Suppressor macrophage treated with lipopolysaccharide for 1 hour (primary cell): ENCODE measurements at regions not wholly inside any gene's neighbourhood (a gene's known extent, or its start where the extent isn't known, plus 50 kb on each side); places are given as distances from the start of the nearest gene placed in this dataset.
"Not testable (repeated sequence)": the region's sequence is repeated elsewhere in the genome, so short reads cannot be mapped to it uniquely, and the experiment has no call there.

ENCODE experiments used
- DNase-seq, 3 donors: peaks; one replicate each; pipeline ENCODE4 v3.0.0-alpha.2; 2020 to 2022

DNA sequence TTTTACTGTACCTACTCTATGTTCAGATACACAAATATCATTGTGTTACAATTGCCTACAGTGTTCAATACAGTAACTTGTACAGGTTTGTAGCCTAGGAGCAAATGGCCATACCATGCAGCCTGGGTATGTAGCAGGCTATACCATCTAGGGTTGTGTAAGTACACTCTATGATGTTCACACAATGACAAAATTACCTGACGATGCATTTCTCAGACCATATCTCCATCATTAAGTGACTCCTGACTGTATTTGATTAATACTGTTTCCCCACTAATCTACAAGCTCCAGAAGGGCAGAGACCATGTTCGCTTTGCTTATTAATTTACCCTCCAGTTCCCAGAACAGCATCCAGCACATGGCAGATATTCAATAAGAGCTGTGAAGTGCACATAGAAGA lies 372.2 kb downstream of the METTL4 start:
- no peak for DNase-seq

DNA sequence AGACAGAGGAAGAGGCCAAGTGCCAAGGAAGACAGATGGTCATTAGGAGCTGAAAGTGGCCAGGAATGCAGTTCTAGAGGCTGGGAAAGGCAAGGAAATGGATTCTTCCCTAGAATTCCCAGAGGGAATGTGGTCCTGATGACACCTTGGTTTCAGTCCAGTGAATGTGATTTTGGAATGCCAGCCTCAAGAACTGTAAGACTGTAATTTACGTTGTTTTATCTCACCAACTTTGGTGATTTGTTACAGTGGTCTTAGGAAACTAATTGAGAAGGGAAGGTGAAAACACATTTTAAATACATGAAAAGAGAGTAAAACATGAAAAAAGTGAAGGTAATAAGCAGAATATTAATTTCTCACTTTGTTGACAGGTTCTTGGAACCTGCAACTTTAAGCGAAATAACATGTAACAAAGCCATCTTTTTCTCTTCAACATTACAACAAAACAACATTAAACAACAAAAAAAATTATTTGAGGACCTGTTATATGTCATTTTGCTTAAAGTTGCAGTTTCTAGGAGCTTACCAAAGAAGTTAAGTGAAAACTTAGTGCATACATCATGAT lies 370.2 kb downstream of the METTL4 start:
- DNase-seq: no peak

DNA sequence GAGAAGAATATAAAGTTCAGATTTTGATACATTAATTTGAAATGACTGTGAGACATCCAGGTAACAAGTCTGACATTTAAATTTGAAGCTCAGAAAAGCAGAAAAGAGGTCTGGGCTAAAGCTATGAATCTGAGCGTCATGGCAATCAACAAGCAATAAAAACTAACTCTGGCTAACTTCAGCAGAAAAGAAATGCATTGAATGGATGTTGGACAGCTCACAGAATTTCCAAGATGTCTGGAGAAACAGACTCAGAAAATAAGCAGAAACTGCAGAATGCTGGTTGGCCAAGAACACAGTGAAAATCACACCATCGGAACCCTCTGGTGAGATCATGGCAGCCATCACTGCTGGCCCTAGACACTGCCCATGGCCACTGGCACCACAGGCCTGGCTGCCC lies 366.6 kb downstream of the METTL4 start:
- DNase-seq: no peak

DNA sequence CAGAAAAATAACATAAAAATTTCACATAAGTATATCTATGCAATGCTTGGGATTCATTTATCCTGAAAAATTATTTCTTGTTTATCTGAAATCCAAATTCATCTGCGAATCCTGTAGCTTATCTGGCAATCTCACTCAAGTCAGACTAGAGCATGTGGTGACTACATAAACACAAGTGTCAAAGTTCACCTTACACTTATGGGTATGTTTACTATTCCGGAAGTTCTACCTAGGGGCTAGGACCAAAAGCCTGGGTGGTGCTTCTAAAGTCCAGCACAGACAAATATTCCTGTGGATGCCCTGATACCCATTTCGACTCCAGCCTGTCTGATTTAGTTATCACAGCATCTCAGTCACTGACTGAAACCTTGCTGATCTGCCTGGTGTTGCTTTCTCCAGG lies 364.0 kb downstream of the METTL4 start:
- DNase-seq: no peak

DNA sequence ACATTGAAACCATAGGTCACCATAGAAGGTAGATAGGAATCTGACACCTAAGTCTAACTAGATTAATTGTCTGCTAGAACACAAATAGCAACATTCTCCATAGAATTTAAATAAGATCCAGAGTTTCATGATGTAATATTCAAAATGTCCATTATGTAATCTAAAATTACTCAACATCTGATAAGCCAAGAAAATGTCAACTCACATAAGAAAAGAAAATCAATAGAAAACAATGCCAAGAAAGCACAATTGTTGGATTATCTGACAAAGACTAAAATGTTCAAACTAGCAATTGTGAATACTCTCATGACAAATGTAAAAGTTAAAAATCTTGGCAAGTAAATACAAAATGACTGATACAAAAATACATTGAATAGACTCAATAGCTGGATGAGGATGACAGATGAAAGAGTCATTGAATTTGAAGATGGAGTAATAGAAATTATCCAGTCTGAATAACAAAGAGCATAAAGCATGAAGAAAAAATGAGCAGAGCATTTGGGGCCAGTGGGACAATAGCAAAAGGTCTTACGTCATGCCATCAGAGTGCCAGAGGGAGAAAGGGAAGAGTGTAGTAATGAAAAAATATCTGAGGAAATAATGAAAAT lies 358.6 kb downstream of the METTL4 start:
- no peak for DNase-seq

DNA sequence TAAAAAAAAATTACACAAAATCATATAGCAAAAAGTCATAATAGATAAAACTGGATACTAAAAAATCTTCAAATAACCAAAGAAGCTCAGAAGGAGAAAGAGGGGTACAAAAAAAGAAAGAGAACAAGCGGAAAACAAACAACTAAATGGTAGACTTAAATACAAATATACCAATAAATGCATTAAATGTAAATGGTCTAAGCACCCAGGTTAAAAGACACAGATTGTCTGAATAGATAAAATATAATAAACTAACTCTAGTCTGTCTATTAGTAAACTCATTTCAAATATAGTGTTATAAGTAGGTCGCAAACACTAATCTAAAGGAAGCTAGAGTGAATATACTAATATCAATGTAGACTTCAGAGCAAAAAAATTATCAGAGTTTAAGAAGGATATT lies 357.4 kb downstream of the METTL4 start:
- no peak for DNase-seq

DNA sequence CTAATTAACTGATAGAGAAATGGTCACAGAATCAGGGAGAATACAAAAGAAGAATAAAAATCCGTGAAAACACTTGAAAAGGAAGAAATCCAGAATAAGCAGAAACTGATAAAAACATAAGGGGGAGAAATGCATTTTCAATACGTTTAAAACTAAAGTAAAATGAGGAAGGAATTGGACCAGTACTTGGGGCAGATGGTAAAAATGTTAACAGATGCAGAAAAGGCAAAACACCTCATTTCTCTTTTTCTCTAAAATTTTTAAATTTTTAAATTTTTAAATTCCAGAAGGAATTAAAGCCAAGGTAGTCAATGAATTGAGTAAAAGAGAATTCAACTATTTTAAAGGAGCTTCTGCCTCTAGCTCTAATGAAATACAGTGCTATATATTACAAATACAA lies 353.9 kb downstream of the METTL4 start:
- DNase-seq: no peak

DNA sequence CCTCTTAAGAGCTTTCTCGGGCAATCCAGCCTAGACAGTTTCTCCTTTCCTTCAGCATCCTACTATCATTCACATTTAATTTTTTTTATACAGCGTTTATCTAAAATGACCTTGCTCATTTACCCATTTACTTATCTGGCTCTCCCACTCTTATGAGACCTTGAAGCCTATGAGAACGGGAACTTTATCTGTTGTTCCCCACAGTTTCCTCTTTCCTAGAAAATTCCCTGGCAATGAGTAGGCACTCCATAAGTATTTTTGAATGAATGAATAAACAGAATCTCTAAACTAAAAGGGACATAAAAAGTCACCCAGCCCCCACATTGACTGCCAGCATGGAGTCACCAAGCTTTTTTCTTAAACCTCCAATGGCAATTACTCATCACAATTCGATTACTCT lies 353.2 kb downstream of the METTL4 start:
- DNase-seq: no peak

DNA sequence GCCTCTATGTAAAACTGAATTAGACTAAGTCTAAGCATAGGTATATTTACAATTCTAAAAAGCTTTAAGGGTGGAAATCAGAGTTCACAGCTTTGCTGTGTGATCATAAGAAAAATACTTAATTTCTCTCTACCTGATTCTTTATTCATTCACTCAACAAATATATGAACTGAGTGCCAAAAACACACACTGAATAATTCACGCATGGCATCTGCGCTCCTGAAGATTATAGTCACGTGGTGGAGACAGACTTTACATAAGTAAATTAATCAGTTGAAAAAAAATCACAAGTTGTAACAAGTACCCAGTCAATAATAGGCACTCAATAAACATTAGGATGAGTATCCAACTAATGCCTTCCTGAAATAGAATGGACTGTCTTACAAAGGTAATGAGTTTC lies 351.6 kb downstream of the METTL4 start:
- DNase-seq: no peak

DNA sequence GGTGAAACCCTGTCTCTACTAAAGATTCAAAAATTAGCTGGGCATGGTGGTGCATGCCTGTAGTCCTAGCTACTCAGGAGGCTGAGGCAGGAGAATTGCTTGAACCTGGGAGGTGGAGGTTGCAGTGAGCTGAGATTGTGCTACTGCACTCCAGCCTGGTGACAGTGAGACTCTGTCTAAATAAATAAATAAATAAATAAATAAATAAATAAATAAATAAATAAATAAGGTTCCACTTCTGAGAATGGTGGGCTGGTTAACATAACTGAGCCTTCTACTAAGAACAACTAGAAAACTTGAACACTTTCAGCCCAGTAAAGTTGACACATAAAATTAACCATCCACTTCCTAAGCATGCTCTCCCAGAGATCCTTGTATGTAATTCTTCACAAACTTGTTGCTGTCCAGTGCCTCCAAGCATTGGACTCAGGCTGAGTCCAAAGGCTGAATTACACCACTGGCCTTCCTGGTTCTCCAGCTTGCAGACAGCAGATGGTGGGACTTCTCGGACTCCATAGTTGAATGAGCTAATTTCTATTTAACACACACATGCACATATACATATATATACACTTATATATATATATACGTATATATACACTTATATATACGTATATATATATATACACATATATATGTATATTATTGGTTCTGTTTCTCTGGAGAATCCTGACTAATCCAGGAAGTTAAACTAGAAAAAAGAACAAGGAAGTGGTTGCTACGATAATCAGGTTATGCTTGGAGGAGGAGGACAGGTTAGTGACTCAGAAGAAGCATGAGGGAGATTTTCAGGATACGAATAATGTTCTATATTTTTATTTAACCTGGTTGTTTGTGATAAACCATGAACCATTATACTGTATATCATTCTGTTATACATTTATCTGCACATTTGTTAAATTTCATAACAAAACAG lies 348.8 kb downstream of the METTL4 start:
- no peak for DNase-seq

DNA sequence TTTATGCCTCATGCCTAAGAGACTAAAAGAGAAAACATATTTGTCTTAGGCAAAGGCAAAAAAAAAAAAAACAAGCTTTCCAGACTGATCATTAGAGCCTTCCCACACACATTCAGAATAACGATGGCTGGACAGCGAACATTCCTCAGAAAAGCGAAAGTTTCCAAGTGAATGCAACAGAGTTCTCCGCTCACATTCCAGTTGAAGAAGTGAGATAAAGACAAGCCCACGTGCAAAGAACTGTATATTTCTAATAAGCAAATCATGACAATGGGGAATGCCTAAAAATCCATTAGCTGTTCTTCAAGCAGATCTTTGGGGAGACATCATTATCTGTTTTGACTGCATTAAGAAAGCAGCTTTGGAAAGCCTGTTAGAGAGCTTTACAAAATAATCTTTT lies 347.9 kb downstream of the METTL4 start:
- no peak for DNase-seq

DNA sequence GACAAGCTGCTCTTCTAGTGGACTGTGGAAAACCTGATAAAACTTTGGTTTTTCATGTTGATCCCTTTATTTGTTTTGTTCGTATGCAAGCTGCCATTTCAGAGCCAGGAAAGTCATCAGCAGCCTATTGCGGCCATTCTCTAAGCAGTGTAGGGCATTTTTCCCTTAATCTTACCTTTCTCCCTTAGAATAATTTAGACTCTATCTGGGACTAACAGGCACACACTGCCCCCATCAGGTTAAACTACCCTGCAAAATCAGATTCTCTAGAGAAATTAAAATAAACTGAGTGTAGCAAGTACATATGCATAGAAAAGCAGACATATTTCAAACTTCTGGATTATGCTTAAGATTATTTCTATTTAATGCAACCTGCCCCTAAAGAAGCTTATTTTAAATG lies 347.5 kb downstream of the METTL4 start:
- peak in 2 of 3 donors; percentile 10 to 16 for DNase-seq

DNA sequence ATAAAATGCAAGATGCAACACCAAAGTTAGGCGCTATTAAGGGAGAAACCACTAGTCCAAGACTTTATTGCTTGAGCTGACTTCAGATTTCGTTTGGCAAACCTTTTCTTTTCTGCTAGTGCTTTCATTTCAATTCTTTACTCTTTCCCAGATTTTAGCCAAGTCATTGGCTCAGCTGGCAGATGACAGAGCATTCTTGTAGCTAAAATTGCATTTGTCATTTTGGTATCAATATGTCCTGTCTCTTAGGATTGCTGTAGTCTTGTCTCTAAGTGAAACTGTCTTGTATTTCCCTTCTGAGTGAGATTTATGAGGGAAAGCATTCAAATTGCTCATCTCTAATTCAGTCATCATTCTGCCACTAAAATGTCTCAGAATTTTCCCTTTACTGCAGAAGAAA lies 335.1 kb downstream of the METTL4 start:
- no peak for DNase-seq

DNA sequence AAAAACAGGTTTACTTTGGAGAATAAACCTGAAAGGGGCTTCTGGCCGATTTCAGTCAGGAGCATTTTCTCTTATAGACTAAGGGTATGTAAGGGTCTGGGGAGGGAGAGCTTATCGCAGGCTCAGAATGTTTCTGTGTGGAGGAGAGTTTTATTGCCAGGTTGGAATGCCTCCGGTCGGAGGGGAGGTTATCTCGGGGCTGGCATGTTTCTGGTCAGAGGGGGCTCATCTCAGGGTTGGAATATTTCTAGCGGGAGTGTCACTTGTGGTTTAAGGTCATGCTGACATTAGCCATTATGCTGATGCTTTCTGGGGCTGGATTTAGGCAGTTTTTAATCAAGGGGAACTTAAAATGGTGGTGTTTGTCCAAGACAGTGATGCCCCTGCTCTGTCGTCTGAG lies 333.6 kb downstream of the METTL4 start:
- DNase-seq: no peak

DNA sequence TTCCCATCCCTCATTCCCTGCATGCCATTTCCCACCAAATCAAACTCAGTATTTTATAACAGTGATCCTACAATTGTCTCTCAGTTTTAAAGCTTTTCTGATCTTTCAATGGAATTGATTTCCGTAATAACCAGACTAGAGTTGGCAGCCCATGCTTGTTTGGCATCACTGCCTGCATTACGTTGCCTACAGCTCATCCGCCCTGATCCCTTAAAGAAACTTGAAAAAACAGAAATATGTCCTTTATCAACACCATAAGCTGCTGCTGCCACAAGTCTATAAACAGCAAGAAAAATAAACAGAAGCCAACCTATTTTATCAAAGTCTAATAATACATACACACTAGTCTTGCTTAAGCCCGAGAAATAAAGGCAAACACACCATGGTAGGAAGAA lies 331.0 kb downstream of the METTL4 start:
- DNase-seq: no peak

DNA sequence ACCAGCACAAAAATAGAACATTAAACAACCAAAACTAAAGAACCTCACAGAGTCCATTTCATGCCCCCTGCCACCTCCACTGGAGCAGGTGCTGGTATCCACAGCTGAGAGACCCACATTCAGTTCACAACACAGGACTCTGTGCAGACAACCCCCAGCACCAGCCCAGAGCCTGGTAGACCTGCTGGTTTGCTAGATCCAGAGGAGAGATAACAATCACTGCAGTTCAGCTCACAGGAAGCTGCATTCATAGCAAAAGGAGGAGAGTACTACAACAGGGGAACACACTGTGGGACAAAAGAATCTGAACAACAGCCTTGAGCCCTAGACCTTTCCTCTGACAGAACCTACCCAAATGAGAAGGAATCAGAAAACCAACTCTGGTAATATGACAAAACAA lies 326.7 kb downstream of the METTL4 start:
- DNase-seq: no peak

DNA sequence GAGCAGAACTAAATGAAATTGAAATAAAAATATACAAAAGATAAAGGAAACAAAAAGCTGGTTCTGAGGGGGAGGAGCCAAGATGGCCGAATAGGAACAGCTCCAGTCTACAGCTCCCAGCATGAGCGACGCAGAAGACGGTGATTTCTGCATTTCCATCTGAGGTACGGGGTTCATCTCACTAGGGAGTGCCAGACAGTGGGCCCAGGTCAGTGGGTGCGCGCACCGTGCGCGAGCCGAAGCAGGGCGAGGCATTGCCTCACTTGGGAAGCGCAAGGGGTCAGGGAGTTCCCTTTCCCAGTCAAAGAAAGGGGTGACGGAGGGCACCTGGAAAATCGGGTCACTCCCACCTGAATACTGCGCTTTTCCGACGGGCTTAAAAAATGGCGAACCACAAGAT lies 324.2 kb downstream of the METTL4 start:
- DNase-seq: not testable (repeated sequence)

DNA sequence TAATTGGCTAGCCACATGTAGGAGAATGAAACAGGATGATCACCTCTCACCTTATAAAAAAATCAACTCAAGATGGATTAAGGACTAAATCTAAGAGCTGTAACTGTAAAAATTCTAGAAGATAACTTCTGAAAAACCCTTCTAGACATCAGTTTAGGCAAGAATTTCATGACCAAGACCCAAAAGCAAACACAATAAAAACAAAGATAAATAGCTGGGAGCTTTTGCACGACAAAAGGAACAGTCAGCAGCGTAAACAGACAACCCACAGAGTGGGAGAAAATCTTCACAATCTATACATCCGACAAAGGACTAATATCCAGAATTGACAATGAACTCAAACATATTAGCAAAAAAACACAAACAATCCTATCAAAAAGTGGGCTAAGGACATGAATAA lies 316.3 kb downstream of the METTL4 start:
- DNase-seq: no peak

DNA sequence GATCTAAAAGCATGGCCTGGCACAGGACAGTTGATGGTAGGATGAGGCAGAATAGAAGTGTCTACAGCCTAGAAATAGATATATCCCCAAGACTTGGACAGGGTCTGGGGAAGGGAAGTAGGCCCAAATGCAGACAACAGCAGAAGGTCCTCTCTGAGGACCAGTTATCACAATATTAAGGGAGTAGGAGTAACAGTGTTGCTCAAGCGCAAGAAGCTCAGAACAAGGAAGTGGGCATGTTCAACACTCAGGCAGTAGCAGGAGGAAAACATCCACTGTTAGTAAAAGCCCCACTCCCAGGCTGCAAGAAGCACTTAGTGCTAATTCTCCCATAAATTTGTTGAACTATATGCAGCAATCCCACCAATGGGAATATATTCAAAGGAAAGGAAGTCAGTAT lies 314.7 kb downstream of the METTL4 start:
- peak in 2 of 3 donors; percentile 1 to 3 for DNase-seq

DNA sequence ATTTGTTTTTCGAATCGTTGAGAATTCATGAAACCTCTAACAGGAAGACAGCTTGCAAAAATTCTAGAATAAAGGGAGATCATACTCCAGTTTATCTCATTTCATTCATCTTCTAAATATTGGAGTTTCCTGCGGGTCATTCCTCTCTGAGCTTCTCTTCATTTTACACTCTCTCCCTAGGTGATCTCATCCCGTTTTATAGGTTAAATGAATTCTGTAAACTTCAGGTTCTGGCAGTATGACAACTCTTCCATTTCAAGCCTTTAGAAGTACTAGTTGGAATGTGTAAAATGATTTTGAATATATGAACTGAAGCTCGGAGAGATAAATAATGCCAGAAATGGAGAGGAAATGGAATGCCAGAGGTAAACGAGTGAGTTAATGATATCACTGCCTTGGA lies 312.4 kb downstream of the METTL4 start:
- DNase-seq: no peak

DNA sequence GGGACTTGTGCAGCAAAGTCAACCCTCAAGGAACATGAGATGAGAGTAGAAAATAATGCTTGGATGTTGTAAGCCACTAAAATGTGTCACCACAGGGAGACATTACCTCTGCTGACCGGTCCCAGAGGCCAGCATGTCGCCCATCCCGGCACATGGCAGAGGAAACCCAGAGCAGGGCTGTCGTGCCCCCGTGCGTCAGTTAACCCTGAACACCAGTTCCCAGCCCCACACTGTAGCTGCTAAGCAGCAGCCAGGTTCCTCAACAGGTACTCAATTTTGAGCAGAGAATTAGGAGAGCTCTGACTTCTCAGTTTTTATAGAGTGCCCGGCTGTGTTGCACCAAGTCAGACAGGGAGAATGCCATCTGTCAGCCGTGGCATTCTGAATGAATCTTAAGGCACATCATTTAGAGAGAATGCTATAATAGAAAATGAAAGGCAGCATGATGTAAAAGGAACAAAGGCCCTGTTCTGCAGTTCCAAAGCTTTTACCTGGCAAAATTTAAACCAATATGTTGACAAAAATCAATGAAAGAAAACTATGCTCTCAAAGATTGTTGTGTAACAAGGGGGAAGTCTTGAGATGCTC lies 307.9 kb downstream of the METTL4 start:
- DNase-seq: no peak

DNA sequence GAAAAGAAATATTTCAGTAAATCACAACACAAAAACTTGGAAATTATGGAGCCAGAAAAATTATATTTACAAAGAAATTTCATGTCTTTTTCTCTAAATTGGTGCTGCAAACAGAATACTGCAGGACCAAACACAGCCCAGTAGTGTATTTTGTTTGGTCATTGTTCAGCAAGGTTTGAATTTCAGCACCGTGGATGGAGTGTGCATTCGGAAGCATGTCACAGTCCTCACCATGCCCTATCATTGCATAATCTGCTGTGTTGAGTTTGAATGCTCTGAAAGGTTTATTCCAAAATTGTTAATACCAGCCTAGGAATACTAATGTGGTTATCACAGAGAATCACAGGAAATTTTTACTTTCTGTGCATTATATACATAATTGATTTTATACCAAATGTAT lies 296.7 kb downstream of the METTL4 start:
- DNase-seq: no peak

DNA sequence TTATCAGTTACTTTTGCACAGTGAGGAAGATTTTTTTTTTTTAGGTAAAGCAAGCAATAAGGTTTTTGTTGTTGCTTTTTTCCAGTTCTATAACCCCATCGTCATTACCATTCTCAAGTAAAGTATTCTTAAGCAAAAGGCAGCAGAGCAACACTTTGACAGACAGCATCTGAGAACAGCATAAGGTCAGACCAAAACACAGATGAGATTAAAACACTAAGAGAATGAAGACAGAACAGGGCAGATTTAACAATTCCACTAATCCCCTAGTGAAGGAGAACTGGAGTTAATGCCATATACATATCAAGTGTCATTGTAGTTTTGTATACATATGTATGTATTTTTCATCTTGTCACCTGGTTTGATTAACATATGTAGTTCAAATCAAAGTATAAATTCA lies 290.2 kb downstream of the METTL4 start:
- no peak for DNase-seq
